GM19455 (cell line): ENCODE measurements at regions not wholly inside any gene's neighbourhood (a gene's known extent, or its start where the extent isn't known, plus 50 kb on each side); places are given as distances from the start of the nearest gene placed in this dataset.
"Not testable (repeated sequence)": the region's sequence is repeated elsewhere in the genome, so short reads cannot be mapped to it uniquely, and the experiment has no call there.

ENCODE experiments used
- ATAC-seq: cut with Tn5 transposase; IDR thresholded peaks from one replicate; pipeline ENCODE4 v1.9.1; 2021; ENCODE audit not compliant: unreplicated experiment

DNA sequence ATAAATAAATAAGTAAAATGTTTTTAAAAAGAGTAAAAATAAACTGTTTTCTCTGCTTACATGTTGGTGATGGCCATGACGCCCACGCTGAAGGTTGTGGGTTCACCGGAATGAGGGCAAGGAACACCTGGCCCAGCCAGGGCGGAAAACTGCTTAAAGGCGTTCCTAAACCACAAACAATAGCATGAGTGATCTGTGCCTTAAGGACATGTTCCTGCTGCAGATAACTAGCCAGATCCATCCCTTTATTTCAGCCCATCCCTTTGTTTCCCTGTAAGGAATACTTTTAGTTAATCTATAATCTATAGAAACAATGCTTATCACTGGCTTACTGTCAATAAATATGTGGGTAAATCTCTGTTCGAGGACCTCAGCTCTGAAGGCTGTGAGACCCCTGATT, 63.3 kb upstream of the CEP78 start:
- ATAC-seq, result not testable (repeated sequence)

DNA sequence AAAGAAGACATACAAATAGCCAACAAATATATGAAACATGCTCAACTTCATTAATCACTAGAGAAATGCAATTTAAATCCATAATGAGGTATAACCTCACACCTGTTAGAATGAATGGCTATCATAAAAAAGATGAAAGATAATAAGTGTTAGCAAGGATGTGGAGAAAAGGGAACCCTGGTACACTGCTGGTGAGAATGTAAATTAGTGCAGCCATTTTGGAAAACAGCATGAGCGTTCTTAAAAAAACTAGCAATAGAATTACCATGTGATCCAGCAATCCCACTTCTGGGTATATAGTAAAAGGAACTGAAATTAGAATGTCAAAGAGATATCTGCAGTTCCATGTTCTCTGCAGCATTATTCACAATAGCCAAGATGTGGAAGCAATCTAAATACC, 64.2 kb upstream of the CEP78 start:
- ATAC-seq, result no peak

DNA sequence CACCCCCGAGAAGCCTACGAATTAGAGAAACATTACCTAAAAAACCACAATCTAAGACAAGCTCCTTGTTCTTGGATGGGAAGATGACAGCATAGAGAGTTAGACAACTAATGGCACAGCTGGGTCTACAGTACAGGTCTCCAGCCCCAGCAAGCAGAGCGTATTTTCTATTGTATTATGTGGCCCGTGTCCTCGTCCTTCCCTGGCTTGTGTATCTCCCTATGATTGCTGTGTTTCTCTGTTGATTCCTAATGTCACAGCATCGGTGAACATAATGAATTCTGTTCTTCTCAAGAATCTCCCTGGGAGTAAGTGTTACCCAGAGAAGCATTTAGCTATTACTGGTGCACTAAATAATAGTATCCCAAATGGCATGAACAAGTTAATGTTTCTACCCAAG, 66.8 kb upstream of the CEP78 start:
- no peak for ATAC-seq

DNA sequence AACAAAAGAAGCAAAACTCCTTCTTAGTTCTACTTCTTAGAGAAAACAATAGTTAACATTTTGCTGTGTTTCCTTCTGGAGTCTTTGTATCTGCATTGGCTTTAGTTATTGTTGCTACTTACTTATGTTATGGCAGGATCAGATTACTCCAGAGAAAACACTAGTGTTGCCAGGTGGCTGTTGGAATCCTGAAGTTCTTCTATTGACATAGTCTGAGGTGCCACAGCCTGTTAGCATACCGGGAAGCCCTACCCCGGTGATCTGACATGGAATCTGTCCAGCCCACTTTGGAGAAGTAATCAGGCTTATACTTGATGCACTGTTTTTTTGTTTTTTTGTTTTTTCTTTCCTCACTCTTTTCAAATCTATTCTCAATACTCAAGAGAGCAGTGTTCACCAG, 68.5 kb upstream of the CEP78 start:
- ATAC-seq, result no peak

DNA sequence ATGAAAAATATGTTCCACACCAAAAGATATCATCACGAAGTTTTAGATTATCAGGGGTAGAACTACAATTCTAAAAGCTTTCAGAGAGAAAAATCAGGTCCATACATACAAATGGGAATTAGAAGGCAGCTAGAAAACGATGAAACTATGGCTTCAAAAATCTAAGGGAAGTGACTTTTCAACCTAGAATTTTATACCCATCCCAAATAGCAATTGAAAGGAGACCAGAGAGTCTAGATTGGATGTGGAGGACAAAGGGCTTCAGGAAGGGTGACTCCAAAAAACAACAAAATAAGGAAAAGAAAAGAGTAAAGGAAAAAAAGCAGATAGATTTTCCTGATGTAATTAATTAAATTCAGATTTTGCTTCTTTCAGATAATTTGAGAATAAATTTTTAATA, 72.0 kb upstream of the CEP78 start:
- no peak for ATAC-seq

DNA sequence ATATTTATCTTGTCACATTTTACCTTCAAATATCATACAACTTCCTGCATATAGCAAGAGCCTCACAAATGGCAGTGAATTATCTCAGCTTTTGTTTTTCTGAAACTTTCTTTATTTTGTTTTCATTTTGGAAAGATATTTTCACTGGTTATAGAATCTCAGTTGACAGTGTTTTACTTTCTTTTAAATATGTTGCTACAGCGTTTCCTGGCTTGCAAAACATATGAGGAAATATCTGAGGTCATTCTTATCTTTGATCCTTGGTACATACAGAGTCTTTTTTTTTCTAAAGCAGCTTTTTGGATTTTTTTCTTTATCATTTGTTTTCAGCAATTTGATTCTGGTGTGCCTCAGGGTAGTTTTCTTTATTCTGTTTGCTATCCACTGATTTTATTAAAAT, 77.6 kb upstream of the CEP78 start:
- no peak for ATAC-seq

DNA sequence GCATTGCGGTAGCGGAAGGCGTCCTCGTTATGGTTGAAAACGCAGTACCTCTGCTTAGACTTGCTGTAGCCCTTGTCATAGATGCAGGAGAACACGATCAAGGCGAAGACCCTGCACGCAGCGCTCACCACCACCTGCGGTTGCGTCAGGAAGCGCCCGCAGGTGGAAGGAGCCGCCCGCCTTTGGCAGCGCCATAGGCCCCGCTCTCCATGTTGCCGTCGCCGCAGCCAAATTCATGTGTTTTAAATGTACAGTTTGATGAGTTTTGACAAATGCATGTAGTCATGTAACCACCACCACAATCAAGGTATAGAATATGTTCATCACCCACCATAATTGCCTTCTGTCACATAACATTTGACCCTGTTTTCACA, 84.9 kb upstream of the CEP78 start:
- no peak for ATAC-seq

DNA sequence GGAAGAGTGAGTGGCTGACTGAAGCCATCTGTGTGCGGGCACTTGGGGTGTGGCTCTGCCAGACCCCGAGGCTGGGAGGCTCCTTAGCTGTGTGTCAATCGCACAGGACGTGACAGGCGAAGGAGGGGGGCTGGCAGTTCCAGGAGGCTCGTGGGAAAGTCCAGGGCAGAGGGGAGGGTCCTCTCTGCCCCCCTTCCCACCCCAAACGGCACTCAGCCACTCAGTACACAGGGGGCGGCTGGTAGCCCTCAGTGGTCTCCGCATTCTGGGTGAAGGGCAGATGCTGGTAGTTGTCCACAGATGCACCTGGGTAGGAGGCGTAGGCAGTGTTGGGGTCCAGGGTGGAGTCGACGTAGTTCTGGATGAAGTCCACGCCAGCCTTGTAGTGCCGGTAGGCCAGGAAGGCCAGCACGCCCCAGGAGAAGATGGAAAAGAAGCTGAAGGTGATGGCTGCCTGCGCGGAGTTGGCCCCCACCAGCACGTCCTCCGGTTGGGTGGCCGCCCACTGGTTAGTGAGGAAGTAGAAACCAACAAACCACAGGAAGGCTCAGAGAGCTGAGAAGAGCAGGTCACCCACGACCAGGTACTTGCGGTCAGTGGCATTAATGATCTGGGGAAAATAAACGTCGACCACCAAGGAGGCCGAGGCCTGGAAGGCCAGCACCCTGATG, 85.4 kb upstream of the CEP78 start:
- no peak for ATAC-seq

DNA sequence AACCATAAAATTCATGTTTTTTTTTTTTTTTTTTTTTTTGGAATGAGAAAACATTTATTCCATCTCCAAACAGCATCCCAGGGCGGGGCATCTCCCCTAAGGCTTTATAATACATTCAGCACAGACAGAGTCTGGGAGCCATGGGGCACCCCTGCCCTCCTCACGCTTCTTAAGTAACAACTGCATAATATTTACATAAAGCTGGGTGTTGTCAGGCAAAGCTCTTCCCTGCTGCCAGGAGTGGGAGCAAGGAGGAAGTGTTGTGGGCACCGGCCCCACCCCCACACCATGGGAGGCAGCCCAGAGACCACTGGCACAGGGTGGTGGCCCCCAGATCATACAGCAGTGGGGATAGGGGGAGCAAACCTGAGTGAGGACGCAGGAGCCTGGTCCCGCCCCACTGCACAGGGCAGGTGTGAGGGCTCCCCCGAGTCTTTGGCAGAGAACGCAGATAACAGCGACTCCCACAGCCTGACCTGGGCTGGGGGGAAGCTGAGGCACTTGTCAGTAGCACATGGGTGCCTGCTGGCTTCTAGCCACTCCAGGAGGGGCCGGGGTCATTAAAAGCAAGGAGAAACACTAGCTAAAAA, 86.1 kb upstream of the CEP78 start:
- ATAC-seq, result no peak

DNA sequence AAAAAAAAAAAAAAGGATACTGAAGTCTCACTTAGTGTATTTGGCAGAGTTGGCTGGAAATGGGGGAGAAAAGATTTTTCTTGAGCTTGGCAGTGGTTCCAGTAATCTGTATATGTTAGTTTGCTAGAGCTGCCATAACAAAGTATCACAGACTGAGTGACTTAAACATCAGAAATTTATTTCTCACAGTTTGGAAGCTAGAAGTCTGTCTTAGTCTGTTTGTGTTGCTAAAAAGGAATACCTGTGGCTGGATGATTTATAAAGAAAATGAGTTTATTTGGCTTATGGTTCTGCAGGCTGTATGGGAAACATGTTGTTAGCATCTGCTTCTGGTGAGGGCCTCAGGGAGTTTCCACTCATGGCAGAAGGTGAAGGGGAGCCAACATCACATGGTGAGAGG, 89.6 kb upstream of the CEP78 start:
- no peak for ATAC-seq

DNA sequence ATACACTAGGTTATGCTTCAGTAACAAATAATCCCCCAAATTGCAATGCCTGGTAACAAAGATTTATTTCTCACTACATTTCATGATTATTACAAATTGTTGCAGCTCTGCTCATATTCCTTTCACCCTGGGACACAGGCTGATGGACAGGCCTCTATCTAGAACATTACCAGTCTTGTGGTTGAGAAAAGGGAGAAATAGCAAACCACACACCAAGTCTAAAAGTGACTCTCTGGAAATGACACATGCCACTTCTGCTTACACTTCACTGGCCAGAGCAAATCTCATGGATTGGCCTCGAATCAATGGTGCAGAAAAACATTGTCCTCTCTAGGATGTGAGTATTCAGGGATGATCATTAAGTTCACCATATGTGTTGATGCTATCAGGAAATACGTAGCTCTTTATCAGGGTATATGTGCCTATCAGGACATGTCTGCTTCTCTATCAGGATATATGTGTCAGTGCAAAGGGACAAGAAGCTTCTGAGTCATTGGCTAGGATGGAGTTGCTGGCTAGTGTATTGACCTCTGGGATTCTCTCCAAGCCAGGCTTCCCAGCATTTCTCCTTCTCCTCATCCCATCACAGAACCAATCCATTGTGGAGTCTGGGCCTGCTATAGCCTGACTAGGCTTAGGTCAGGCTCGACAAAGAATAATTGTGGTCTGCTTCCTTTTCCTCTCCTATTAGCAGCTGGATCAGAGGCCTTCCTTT, 91.1 kb upstream of the CEP78 start:
- no peak for ATAC-seq

DNA sequence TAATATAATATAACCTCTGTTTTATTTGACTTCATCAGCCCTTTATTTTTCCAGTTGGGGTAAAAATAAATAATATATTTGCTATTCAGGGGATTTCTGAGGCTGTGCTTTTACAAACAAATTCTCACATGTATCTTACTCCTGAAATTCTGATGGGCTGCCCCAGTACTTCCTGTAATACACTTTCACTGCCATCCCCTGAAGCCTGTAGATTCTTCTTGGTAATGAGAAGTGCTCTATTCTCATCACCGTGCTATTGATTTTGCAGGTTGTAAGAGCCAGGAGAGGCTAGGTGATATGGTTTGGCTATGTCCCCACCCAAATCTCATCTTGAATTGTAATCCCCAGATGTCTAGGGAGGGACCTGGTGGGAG, 91.9 kb upstream of the CEP78 start:
- ATAC-seq, result no peak

DNA sequence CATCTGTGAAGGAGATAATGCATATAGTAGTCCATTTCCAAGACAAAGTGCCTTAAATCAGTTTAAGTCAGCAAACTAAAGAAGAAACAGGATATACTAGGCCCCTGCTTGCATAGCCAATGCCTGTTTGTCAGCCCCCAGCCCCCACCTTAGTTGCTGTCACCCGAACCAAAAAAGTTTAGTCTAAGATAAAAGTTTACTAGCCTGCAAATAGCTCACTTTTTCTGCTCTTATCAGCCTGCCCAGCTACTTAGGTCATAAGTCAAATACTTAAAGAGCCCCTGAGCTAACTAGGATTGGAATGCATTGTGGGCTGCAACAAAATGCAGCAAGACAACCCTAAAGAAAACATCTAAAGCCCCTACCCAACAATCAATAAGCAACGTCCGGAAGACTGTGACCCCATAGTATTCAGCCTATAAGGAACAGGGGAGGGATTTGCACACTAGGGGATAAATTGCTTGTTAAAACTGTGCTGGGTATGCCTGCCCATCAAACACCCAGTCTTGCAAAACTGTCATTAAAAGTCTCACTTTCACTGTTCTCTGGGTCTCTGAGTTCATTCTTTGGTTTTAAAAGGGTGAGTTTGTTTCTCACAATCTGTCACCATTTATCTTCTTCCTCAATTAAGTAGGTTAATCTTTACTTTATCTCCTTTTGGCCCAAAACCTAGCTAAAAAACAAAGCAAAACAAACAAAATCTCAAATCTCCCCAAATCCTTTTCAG, 92.4 kb upstream of the CEP78 start:
- ATAC-seq, result no peak

DNA sequence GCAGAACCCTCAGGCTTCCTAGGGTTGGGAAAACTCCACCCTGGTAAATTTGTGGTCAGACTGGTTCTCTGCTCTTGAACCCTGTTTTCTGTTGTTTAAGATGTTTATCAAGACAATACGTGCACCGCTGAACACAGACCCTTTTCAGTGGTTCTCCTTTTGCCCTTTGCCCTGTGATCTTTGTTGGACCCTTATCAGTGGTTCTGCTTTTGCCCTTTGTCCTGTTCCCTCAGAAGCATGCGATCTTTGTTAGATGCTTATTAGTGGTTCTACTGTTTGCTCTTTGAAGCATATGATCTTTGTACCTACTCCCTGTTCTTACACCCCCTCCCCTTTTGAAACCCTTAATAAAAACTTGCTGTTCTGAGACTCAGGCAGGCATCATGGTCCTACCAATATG, 93.6 kb upstream of the CEP78 start:
- ATAC-seq, result not testable (repeated sequence)

DNA sequence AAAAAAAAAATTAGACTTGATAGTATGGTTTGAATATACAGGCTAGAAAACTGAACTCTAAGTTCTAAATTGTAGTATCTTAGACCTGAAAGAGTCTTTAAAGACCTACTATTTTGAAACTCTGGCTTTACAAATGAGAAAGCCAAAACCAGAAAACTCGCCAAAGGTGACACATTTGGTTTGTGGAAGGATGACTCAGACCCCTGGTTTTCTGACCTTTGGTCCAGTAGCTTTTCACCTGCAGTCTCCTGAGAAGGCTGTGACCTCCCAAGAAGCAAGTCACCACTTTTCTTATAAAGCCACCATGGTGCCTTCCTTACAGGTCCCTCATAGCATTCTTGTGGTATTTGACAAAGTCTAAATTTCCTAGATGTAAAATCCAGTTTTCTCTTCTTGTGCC, 102.1 kb upstream of the CEP78 start:
- ATAC-seq, result no peak

DNA sequence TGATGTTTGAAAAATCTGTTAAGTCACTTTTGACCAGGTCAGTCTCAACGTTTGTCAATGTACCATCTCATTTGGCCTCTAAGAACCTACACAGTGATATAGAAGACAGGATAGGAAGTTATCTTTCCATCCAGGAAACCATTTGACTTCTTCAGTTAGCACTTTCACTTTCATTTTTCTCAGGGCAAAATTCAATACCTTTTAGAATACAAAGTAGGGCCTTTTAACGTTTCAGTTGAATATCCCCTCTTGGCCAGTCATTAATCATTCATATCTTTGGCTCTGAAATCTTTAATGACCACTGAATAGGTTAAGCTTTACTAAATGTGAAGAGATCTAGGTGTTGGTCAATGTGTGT, 101.1 kb upstream of the GNAQ start:
- ATAC-seq, result no peak

DNA sequence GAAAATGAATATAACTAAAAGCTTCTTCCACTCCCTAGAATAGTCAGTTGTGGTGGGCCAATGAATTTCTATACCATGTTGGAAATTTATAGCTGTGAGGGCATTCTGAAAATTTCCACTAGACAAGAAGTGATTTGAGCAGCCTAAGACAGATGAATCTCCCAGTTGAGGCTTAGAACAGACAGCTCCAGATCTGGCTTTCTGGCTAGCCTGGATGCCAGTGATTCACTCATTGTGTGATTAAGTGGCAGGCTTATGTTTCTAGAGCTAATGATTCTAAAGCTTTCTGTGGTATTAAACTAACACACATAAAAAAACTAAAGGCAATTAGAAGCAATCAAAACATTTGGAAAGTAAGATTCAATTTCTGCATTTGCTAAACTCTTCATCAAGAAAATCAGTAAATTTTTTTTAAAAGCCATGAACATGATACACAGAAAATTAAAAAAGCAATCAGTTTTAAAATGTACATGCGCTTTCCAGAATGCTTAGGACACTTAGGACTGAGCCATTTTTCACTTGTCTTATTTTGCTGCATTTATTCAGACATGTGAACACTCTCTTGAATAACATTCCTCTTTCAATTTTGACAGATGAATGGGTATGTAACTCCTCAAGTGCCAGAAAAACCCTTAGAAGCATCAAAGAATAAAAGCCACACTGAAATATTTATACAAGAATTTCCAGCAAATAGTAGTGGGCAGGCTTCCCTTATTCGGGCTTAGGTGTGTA, 100.5 kb upstream of the GNAQ start:
- no peak for ATAC-seq

DNA sequence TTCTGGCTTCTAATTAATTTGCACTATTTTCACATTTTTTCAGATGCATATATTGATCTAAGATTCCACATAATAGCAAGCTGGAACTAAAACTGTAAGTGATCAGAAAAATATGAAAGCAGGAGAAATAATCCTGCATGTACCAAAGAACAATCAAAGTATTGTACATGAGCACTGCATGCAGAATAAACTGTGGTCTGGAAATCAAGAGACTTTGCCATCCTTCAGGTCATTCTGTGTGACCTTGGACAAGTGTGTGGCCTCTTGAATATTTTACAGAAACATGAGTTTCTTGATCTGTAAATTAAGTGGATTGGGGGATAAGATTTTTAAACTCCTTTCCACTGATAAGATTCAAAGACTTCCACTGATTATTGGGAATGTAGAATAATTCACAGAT, 99.2 kb upstream of the GNAQ start:
- ATAC-seq, result no peak

DNA sequence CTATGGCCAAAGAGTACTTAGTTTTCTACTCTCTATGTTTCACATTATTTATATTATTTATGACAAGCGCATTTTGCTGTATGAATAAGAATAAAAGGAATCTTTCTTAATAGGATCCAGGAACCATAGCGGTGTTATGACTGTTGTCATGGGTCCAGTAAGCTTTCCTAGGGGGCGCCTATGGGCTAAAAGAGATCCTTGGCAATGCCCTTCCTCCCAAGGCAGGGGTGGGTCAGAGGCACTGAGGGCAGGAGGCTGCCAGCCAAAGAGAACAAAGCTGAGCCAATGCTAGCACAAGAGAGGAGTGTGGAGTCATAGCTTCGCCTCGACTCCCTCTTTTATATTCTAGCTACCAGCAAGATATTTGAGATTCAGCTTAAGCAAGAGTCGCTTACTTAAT, 98.4 kb upstream of the GNAQ start:
- ATAC-seq, result no peak

DNA sequence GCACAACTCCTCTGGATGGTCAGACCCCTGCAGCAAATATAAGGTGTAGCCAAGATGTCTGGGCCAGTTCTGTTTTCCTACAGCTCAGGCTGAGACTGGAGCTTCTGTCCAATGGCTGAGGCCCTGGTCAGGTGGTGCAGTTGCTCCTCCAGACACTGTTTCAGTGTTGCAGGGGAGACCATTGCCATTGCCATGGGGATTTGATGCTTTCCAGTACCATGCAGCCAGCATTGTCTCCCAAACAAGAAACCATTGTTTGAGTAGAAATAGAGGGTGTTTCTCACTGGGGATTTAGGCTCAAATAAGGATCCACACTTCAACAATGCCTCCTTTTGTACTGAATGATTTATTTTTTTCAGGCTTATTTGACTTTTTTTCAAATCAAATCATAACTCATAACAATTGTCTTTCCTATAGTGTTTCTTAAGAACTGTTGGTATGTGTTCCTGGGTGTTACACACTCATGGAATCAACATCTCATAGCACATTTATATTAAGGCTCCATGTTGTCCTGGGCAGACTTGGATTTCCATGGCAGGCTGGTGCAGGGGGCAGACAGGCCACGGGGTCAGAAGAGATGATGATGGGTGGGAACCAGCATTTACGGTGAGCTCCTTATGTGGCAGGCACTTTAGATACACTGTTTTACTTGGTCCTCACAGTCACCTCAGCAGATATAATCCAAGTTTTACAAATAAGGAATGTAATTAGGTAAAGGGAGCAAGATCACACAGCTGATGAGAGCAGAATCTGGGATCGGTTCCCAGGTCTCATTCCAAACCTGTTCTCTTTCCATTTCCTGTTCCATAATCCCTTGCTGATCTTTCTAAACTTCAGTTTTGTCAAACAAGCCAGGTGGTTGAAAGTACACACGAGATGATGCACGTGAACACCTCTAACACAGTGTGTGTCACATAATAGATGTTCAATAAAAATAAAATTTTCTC, 95.9 kb upstream of the GNAQ start:
- no peak for ATAC-seq
